Body of pancreas (tissue), 4 donors: ENCODE measurements at regions not wholly inside any gene's neighbourhood (a gene's known extent, or its start where the extent isn't known, plus 50 kb on each side); places are given as distances from the start of the nearest gene placed in this dataset.

Experiments
- ATAC-seq: fragments of 150-250 bp; one replicate; pipeline ENCODE4 v1.9.1; 2016
- DNase-seq, 4 donors: peaks; one replicate each; pipeline ENCODE4 v3.0.0-alpha.2; 2019
- H3K27ac ChIP-seq, 4 donors: fragments of 200-600 bp; sonication (generic); 1 replicate in 3 of 4; 2 replicates in 1 of 4; pipeline versions ENCODE4 v1.5.1 to v1.6.1; 2016 to 2019; ENCODE audit warnings: mild to moderate bottlenecking in 1 of 4, mixed read lengths in 1 of 4, moderate library complexity in 1 of 4
- H3K27me3 ChIP-seq, 2 donors: fragments of 200-600 bp; sonication (generic); one replicate each; pipeline ENCODE4 v1.6.0; 2016; ENCODE audit warnings: mild to moderate bottlenecking in 1 of 2
- H3K36me3 ChIP-seq, 2 donors: fragments of 200-600 bp; sonication (generic); replicated peaks in 1 of 2; 2 replicates each; pipeline ENCODE4 v1.5.1; 2016; ENCODE audit warnings: low read depth in 2 of 2; ENCODE audit not compliant: insufficient read depth in 1 of 2
- H3K4me1 ChIP-seq: fragments of 200-600 bp; sonication (generic); one replicate; pipeline ENCODE4 v1.6.0; 2016
- H3K4me3 ChIP-seq, 2 donors: fragments of 200-600 bp; sonication (generic); 1 replicate in 1 of 2; 2 replicates in 1 of 2; pipeline ENCODE4 v1.5.1; 2016 to 2019
- H3K9me3 ChIP-seq, 3 donors: fragments of 200-600 bp; sonication (generic); 1 replicate in 2 of 3; 2 replicates in 1 of 3; pipeline ENCODE4 v1.5.1; 2016
- CTCF ChIP-seq, 7 experiments: fragments of 450-650 bp in 4 of 7; fragments of 200-600 bp in 3 of 7; sonication (generic) in 3 of 7; IDR thresholded peaks; one replicate each; pipeline ENCODE4 v1.5.1; 2016 to 2019; ENCODE audit warnings: antibody characterized with exemption in 7 of 7
- POLR2A ChIP-seq, 3 donors: fragments of 450-650 bp; IDR thresholded peaks; one replicate each; pipeline ENCODE4 v1.6.1; 2016; ENCODE audit warnings: antibody characterized with exemption in 3 of 3, mild to moderate bottlenecking in 2 of 3
- WGBS, 2 donors: methylation state at CpG; one replicate each; pipeline ENCODE4 v1.1.5; 2017; 5-methylcytosine and 5-hydroxymethylcytosine counted together
- intact Hi-C: fragments of 100-400 bp; cut with DNase I; formaldehyde crosslinking; loops from one replicate; pipeline ENCODE4 v1.15.1; 2023

- no peaks in the 10 kb centered on the region for H3K4me1 ChIP-seq
- intact Hi-C loops = no loop called here
- H3K27ac ChIP-seq = no peak overlapping the region
- no peak for ATAC-seq
- 31 to 36% methylated on average over 2 of the region's 2 CpGs for WGBS, 2 donors
- H3K27me3 ChIP-seq = no peaks in the 10 kb centered on the region
- H3K4me3 ChIP-seq = no peak overlapping the region
- no peak for DNase-seq
- H3K36me3 ChIP-seq = no peaks in the 10 kb centered on the region
- TF ChIP-seq CTCF (IDR thresholded peaks at IDR 0.05) = no peak
- TF ChIP-seq POLR2A (IDR thresholded peaks at IDR 0.05) = no peak
- H3K9me3 ChIP-seq = no peaks in the 10 kb centered on the region
Observed at GRCh38 chr5:52448111-52448510, 339.6 kb upstream of the ITGA1 start.

GRCh38 chr5:52449516-52449915 lies 338.2 kb upstream of the ITGA1 start:
- no peaks in the 10 kb centered on the region for H3K36me3 ChIP-seq
- H3K27ac ChIP-seq = no peak overlapping the region
- H3K4me1 ChIP-seq = no peaks in the 10 kb centered on the region
- intact Hi-C loops = no loop called here
- 11 to 21% methylated on average over 3 of the region's 3 CpGs for WGBS, 2 donors
- DNase-seq (no peak), ATAC-seq (no peak)
- no peaks in the 10 kb centered on the region for H3K27me3 ChIP-seq
- H3K4me3 ChIP-seq = no peak overlapping the region
- H3K9me3 ChIP-seq = no peaks in the 10 kb centered on the region
- TF ChIP-seq CTCF (IDR thresholded peaks at IDR 0.05) (no peak), POLR2A (IDR thresholded peaks at IDR 0.05) (no peak)

- intact Hi-C loops = no loop called here
- no peaks in the 10 kb centered on the region for H3K36me3 ChIP-seq
- H3K4me1 ChIP-seq = no peaks in the 10 kb centered on the region
- no peak for DNase-seq
- no peak for ATAC-seq
- H3K27ac ChIP-seq = no peak overlapping the region
- 55 to 73% methylated on average over 1 of the region's 1 CpG for WGBS, 2 donors
- H3K9me3 ChIP-seq = no peaks in the 10 kb centered on the region
- H3K27me3 ChIP-seq = no peaks in the 10 kb centered on the region
- TF ChIP-seq CTCF (IDR thresholded peaks at IDR 0.05) = no peak
- no peak for TF ChIP-seq POLR2A (IDR thresholded peaks at IDR 0.05)
- no peak overlapping the region for H3K4me3 ChIP-seq
Observed at GRCh38 chr5:52452098-52452497, 335.6 kb upstream of the ITGA1 start.

GRCh38 chr5:52453176-52453575 lies 334.5 kb upstream of the ITGA1 start:
- Histone ChIP-seq H3K9me3 (no peaks in the 10 kb centered on the region), H3K36me3 (no peaks in the 10 kb centered on the region), H3K4me3 (no peak overlapping the region), H3K27me3 (no peaks in the 10 kb centered on the region), H3K4me1 (no peaks in the 10 kb centered on the region), H3K27ac (no peak overlapping the region)
- 61 to 71% methylated on average over 2 of the region's 2 CpGs for WGBS, 2 donors
- no peak for ATAC-seq
- no peak for TF ChIP-seq CTCF (IDR thresholded peaks at IDR 0.05)
- TF ChIP-seq POLR2A (IDR thresholded peaks at IDR 0.05) = no peak
- DNase-seq = no peak
- intact Hi-C loops = no loop called here

- TF ChIP-seq POLR2A (IDR thresholded peaks at IDR 0.05) (no peak), CTCF (IDR thresholded peaks at IDR 0.05) (no peak)
- H3K4me3 ChIP-seq = no peak overlapping the region
- WGBS, 2 donors = 51 to 65% methylated on average over 2 of the region's 2 CpGs
- H3K27me3 ChIP-seq = no peaks in the 10 kb centered on the region
- no peaks in the 10 kb centered on the region for H3K9me3 ChIP-seq
- H3K27ac ChIP-seq = no peak overlapping the region
- no peak for DNase-seq
- no peaks in the 10 kb centered on the region for H3K36me3 ChIP-seq
- no peaks in the 10 kb centered on the region for H3K4me1 ChIP-seq
- intact Hi-C loops = no loop called here
- ATAC-seq = no peak
Observed at GRCh38 chr5:52455920-52456319, 331.8 kb upstream of the ITGA1 start.
